GM19043 (cell line): ENCODE measurements at regions not wholly inside any gene's neighbourhood (a gene's known extent, or its start where the extent isn't known, plus 50 kb on each side); places are given as distances from the start of the nearest gene placed in this dataset.
"Not testable (repeated sequence)": the region's sequence is repeated elsewhere in the genome, so short reads cannot be mapped to it uniquely, and the experiment has no call there.

Experiments used
- ATAC-seq: cut with Tn5 transposase; IDR thresholded peaks from one replicate; pipeline ENCODE4 v1.9.1; 2021; ENCODE audit warnings: low read depth; ENCODE audit not compliant: unreplicated experiment

GRCh38 chr7:149714081-149714909 lies 59.1 kb downstream of the ZNF467 start:
- ATAC-seq: peak; percentile 94

GRCh38 chr7:149713731-149714068 lies 59.7 kb downstream of the ZNF467 start:
- ATAC-seq: no peak

- ATAC-seq: no peak
Measured at GRCh38 chr7:149713061-149713730, 60.2 kb downstream of the ZNF467 start.

- ATAC-seq: no peak
Measured at GRCh38 chr7:149708026-149708425, 65.4 kb downstream of the ZNF467 start.

GRCh38 chr7:149707448-149707886 lies 65.9 kb downstream of the ZNF467 start:
- ATAC-seq: no peak

GRCh38 chr7:149706398-149706797 lies 67.0 kb downstream of the ZNF467 start:
- ATAC-seq: no peak

GRCh38 chr7:149704507-149704906 lies 68.9 kb downstream of the ZNF467 start:
- ATAC-seq: no peak

GRCh38 chr7:149703044-149703650 lies 70.2 kb downstream of the ZNF467 start:
- no peak for ATAC-seq

GRCh38 chr7:149701495-149702240 lies 71.7 kb downstream of the ZNF467 start:
- ATAC-seq: no peak

GRCh38 chr7:149697767-149698166 lies 75.6 kb downstream of the ZNF467 start:
- ATAC-seq: not testable (repeated sequence)

- ATAC-seq: no peak
Measured at GRCh38 chr7:149696280-149696679, 77.1 kb downstream of the ZNF467 start.

GRCh38 chr7:149692557-149692982 lies 80.8 kb downstream of the ZNF467 start:
- no peak for ATAC-seq

GRCh38 chr7:149692056-149692455 lies 81.3 kb downstream of the ZNF467 start:
- no peak for ATAC-seq

GRCh38 chr7:149690688-149691446 lies 82.5 kb downstream of the ZNF467 start:
- no peak for ATAC-seq

- ATAC-seq: no peak
Measured at GRCh38 chr7:149689291-149689721, 84.1 kb downstream of the ZNF467 start.

GRCh38 chr7:149688836-149689235 lies 84.6 kb downstream of the ZNF467 start:
- ATAC-seq: no peak

GRCh38 chr7:149687820-149688219 lies 85.6 kb downstream of the ZNF467 start:
- not testable (repeated sequence) for ATAC-seq

- ATAC-seq: no peak
Measured at GRCh38 chr7:149686449-149686848, 86.9 kb downstream of the ZNF467 start.

GRCh38 chr7:149686011-149686410 lies 87.4 kb downstream of the ZNF467 start:
- ATAC-seq: no peak

GRCh38 chr7:149685455-149685854 lies 87.9 kb downstream of the ZNF467 start:
- no peak for ATAC-seq
